GM21526 (cell line): ENCODE measurements at regions not wholly inside any gene's neighbourhood (a gene's known extent, or its start where the extent isn't known, plus 50 kb on each side); places are given as distances from the start of the nearest gene placed in this dataset.
"Not testable (repeated sequence)": the region's sequence is repeated elsewhere in the genome, so short reads cannot be mapped to it uniquely, and the experiment has no call there.

ENCODE experiments used
- ATAC-seq: cut with Tn5 transposase; IDR thresholded peaks from one replicate; pipeline ENCODE4 v1.9.1; 2021; ENCODE audit warnings: moderate library complexity; ENCODE audit not compliant: unreplicated experiment, low FRiP score

GRCh38 chr15:35286721-35287120, 201.6 kb upstream of the NANOGP8 start:
- no peak for ATAC-seq

GRCh38 chr15:35282965-35283496, 197.9 kb upstream of the NANOGP8 start:
- no peak for ATAC-seq

GRCh38 chr15:35281515-35281914, 196.4 kb upstream of the NANOGP8 start:
- ATAC-seq = no peak

GRCh38 chr15:35279811-35280210, 194.7 kb upstream of the NANOGP8 start:
- ATAC-seq = no peak

- no peak for ATAC-seq
Measured at GRCh38 chr15:35271371-35272043, 186.4 kb upstream of the NANOGP8 start.

GRCh38 chr15:35260941-35261340, 175.8 kb upstream of the NANOGP8 start:
- ATAC-seq = no peak

- ATAC-seq = not testable (repeated sequence)
Measured at GRCh38 chr15:35260274-35260673, 175.2 kb upstream of the NANOGP8 start.

GRCh38 chr15:35256551-35256950, 171.5 kb upstream of the NANOGP8 start:
- no peak for ATAC-seq

GRCh38 chr15:35256141-35256540, 171.0 kb upstream of the NANOGP8 start:
- ATAC-seq = no peak

GRCh38 chr15:35254908-35255307, 169.8 kb upstream of the NANOGP8 start:
- not testable (repeated sequence) for ATAC-seq

GRCh38 chr15:35254062-35254461, 169.0 kb upstream of the NANOGP8 start:
- ATAC-seq = no peak

GRCh38 chr15:35252351-35252865, 167.3 kb upstream of the NANOGP8 start:
- ATAC-seq = no peak

- ATAC-seq = no peak
Measured at GRCh38 chr15:35247150-35247549, 162.1 kb upstream of the NANOGP8 start.

- no peak for ATAC-seq
Measured at GRCh38 chr15:35246451-35246850, 161.4 kb upstream of the NANOGP8 start.

- not testable (repeated sequence) for ATAC-seq
Measured at GRCh38 chr15:35245681-35246080, 160.6 kb upstream of the NANOGP8 start.

- no peak for ATAC-seq
Measured at GRCh38 chr15:35244227-35244626, 159.1 kb upstream of the NANOGP8 start.

- no peak for ATAC-seq
Measured at GRCh38 chr15:35243758-35244157, 158.7 kb upstream of the NANOGP8 start.

GRCh38 chr15:35239693-35240092, 154.6 kb upstream of the NANOGP8 start:
- ATAC-seq = not testable (repeated sequence)

GRCh38 chr15:35238448-35238847, 153.4 kb upstream of the NANOGP8 start:
- not testable (repeated sequence) for ATAC-seq

- no peak for ATAC-seq
Measured at GRCh38 chr15:35229085-35229484, 144.0 kb upstream of the NANOGP8 start.

GRCh38 chr15:35218215-35218614, 133.1 kb upstream of the NANOGP8 start:
- no peak for ATAC-seq

- ATAC-seq = no peak
Measured at GRCh38 chr15:35215093-35215492, 130.0 kb upstream of the NANOGP8 start.
